A673 (cell line): ENCODE measurements at regions not wholly inside any gene's neighbourhood (a gene's known extent, or its start where the extent isn't known, plus 50 kb on each side); places are given as distances from the start of the nearest gene placed in this dataset.

Source experiments
- BruUV-seq: library from RNA; stranded (reverse); fragments of 400-500 nt; replicated peaks from 2 replicates; lab custom pipeline; 2021; lab: Mats Ljungman, UMichigan
- CTCF ChIA-PET: fragments of 300-600 bp; sonication (Branson Sonifier 250); formaldehyde crosslinking; loops from one replicate; lab custom pipeline; 2022; ENCODE audit warnings: antibody characterized with exemption; lab: Charles Lee
- POLR2A ChIA-PET: fragments of 300-600 bp; sonication (Branson Sonifier 250); formaldehyde crosslinking; loops from one replicate; lab custom pipeline; 2022; ENCODE audit warnings: antibody characterized with exemption; ENCODE audit not compliant: low non-redundant PET; lab: Charles Lee
- DNase-seq: peaks from one replicate; pipeline ENCODE4 v3.0.0-alpha.2; 2015; ENCODE audit warnings: low spot score
- H3K27ac ChIP-seq: fragments of 200-600 bp; sonication (generic); 2 replicates; pipeline ENCODE4 v1.5.1; 2016; ENCODE audit warnings: mixed run types, low read depth, mild to moderate bottlenecking, mixed read lengths, antibody characterized with exemption, low read length; ENCODE audit not compliant: poor library complexity, severe bottlenecking
- H3K27me3 ChIP-seq: fragments of 200-600 bp; sonication (generic); replicated peaks from 2 replicates; pipeline ENCODE4 v1.6.1; 2017; ENCODE audit warnings: mixed run types, low read depth, mild to moderate bottlenecking, mixed read lengths, antibody characterized with exemption, low read length; ENCODE audit not compliant: insufficient read depth, poor library complexity
- H3K36me3 ChIP-seq: fragments of 200-600 bp; sonication (generic); 2 replicates; pipeline ENCODE4 v1.6.1; 2016; ENCODE audit warnings: mixed run types, mild to moderate bottlenecking, mixed read lengths, antibody characterized with exemption, low read length; ENCODE audit not compliant: insufficient read depth, poor library complexity, severe bottlenecking
- H3K4me1 ChIP-seq: fragments of 200-600 bp; sonication (generic); 2 replicates; pipeline ENCODE4 v1.6.1; 2017; ENCODE audit warnings: mixed run types, mild to moderate bottlenecking, mixed read lengths, antibody characterized with exemption, low read length; ENCODE audit not compliant: insufficient read depth, poor library complexity, severe bottlenecking
- H3K4me3 ChIP-seq: fragments of 200-600 bp; sonication (generic); 2 replicates; pipeline ENCODE4 v1.5.1; 2016; ENCODE audit warnings: low read depth, mixed run types, mild to moderate bottlenecking, mixed read lengths, low read length; ENCODE audit not compliant: poor library complexity, severe bottlenecking
- H3K9me3 ChIP-seq: fragments of 200-600 bp; sonication (generic); 2 replicates; pipeline ENCODE4 v1.6.1; 2016; ENCODE audit warnings: mixed run types, low read depth, mild to moderate bottlenecking, mixed read lengths, antibody characterized with exemption, low read length; ENCODE audit not compliant: poor library complexity, severe bottlenecking
- EZH2 ChIP-seq: fragments of 200-600 bp; sonication (generic); IDR thresholded peaks from 2 replicates; pipeline ENCODE4 v1.6.1; 2017; ENCODE audit warnings: borderline replicate concordance, low read depth, mild to moderate bottlenecking, mixed read lengths, antibody characterized with exemption, low read length; ENCODE audit not compliant: poor library complexity, severe bottlenecking
- intact Hi-C: fragments of 100-400 bp; cut with micrococcal nuclease; formaldehyde crosslinking; loops from one replicate; pipeline ENCODE4 v1.10.0; 2022; ENCODE audit not compliant: unreplicated experiment
- TF ChIP-seq, protein P1 (sequence below): fragments of 300-800, 200-600 bp; sonication (generic); conservative IDR thresholded peaks from 2 replicates; pipeline ENCODE4 v1.5.1; 2017; ENCODE audit warnings: low read depth, mild to moderate bottlenecking, antibody characterized with exemption, low read length, moderate library complexity, mixed read lengths

DNA sequence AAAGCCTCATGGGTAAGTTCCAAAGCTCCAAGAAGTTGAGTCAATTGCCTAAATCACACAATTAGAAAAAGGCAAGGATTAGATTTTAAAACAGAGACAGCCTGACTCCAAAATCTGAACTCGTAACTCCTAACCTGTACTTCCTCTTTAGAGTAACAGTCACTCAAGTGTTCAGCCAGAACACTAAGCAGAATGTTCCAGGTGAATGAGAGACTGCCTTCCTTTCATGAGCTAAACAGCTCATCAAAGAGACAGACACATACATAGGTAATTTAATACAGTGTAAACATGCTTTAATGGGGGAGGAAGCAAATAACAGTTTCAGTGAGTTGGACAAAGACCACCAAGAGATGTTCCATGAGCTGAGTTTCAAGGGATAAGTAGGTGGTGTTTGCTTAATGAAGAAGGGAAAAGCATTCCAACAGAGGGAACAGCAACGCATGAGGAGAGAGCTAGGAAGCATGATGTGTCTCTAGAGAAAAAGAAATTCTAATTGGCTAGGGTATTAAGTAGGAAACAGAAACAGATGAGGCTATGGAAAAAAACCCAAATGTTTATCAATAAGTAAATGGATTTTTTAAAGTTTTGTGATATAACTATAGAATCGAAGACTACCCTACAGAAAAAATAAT is 403.9 kb downstream of the MED13L start:
- intact Hi-C loops: no loop called here

DNA sequence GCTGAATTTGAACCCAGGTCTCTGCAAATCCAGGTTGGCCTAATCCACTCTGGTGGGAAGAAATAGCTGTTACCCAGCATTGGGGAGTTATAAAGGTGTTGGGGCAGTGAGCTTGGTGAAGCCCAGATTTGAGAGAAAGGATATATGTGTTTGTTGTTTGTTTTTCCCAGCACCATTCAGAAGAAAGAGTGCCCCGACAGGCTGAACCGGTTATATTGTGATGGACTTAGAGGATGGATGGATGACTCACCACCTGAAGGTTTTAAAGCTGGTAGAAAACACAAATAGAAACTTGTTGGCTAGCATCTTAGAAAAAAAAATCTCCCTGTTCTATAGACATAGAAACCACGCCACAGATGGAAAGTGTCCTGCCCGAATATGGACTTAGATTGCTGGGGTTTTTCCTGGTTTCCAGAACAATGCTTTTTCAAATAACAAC is 404.6 kb downstream of the MED13L start:
- BruUV-seq: no TSS peak
- no peaks in the 10 kb centered on the region for H3K4me1 ChIP-seq
- TF ChIP-seq, protein P1, sequence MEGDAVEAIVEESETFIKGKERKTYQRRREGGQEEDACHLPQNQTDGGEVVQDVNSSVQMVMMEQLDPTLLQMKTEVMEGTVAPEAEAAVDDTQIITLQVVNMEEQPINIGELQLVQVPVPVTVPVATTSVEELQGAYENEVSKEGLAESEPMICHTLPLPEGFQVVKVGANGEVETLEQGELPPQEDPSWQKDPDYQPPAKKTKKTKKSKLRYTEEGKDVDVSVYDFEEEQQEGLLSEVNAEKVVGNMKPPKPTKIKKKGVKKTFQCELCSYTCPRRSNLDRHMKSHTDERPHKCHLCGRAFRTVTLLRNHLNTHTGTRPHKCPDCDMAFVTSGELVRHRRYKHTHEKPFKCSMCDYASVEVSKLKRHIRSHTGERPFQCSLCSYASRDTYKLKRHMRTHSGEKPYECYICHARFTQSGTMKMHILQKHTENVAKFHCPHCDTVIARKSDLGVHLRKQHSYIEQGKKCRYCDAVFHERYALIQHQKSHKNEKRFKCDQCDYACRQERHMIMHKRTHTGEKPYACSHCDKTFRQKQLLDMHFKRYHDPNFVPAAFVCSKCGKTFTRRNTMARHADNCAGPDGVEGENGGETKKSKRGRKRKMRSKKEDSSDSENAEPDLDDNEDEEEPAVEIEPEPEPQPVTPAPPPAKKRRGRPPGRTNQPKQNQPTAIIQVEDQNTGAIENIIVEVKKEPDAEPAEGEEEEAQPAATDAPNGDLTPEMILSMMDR: no peak
- no peak for TF ChIP-seq EZH2
- no peak overlapping the region for H3K27ac ChIP-seq
- DNase-seq: no peak
- ChIA-PET CTCF (no interaction called here), POLR2A (no interaction called here)
- H3K9me3 ChIP-seq: no peaks in the 10 kb centered on the region
- H3K36me3 ChIP-seq: no peaks in the 10 kb centered on the region
- no peak overlapping the region for H3K4me3 ChIP-seq
- intact Hi-C loops: no loop called here
- H3K27me3 ChIP-seq: no peaks in the 10 kb centered on the region

More for the DNA sequence above, 403.9 kb downstream of the MED13L start:
- Histone ChIP-seq H3K36me3 (no peaks in the 10 kb centered on the region), H3K27ac (no peak overlapping the region), H3K4me3 (no peak overlapping the region), H3K27me3 (no peaks in the 10 kb centered on the region), H3K4me1 (no peaks in the 10 kb centered on the region), H3K9me3 (no peaks in the 10 kb centered on the region)
- no TSS peak for BruUV-seq
- ChIA-PET CTCF (no interaction called here), POLR2A (no interaction called here)
- TF ChIP-seq, protein P1: no peak
- no peak for TF ChIP-seq EZH2
- DNase-seq: no peak

DNA sequence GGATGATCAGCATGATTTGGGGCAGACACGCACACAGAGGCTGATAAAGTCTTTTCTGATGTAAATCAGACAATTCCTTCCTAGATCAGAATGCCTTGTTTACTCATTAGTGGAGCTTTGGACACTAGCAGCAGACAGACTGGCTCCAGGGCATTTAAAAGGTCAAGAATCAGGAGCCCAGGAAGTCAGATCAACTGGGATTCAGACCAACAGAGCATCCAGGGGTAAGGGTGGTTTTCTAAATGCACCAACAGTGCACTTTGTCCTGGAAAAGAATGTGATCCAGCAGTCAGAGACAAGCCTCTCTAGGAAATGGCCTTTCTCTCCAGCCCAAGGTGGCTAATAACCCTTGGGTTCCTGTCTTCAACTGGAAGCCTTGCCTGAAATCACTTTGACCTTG is 405.3 kb downstream of the MED13L start:
- intact Hi-C loops: no loop called here
- Histone ChIP-seq H3K9me3 (no peaks in the 10 kb centered on the region), H3K36me3 (no peaks in the 10 kb centered on the region), H3K4me1 (no peaks in the 10 kb centered on the region), H3K27me3 (no peaks in the 10 kb centered on the region), H3K27ac (no peak overlapping the region), H3K4me3 (no peak overlapping the region)
- CTCF ChIA-PET: no interaction called here
- no peak for TF ChIP-seq EZH2
- TF ChIP-seq, protein P1: no peak
- no TSS peak for BruUV-seq
- POLR2A ChIA-PET: no interaction called here
- DNase-seq: no peak
